H1 (cell line): ENCODE measurements at regions not wholly inside any gene's neighbourhood (a gene's known extent, or its start where the extent isn't known, plus 50 kb on each side); places are given as distances from the start of the nearest gene placed in this dataset.

ENCODE experiments used
- CHD7 ChIP-seq: fragments of 300-600 bp; sonication (generic); IDR thresholded peaks from 2 replicates; pipeline ENCODE4 v1.7.1; 2012; ENCODE audit warnings: low read length, moderate library complexity, mild to moderate bottlenecking, inconsistent platforms; ENCODE audit not compliant: insufficient replicate concordance
- CTCF ChIP-seq, 3 experiments: IDR thresholded peaks; 1 replicate in 2 of 3; 2 replicates in 1 of 3; pipeline versions ENCODE4 v1.5.1 to v1.6.1; 2011; ENCODE audit warnings: low read length in 3 of 3, mild to moderate bottlenecking in 3 of 3, inconsistent platforms in 2 of 3, low read depth in 1 of 3, moderate library complexity in 1 of 3; ENCODE audit not compliant: insufficient read depth in 1 of 3; ENCODE audit errors: control extremely low read depth in 1 of 3
- E2F6 ChIP-seq: IDR thresholded peaks from 2 replicates; pipeline ENCODE4 v1.6.1; 2012; ENCODE audit warnings: inconsistent platforms
- EZH2 ChIP-seq: fragments of 200-600 bp; sonication (generic); IDR thresholded peaks from 2 replicates; pipeline ENCODE4 v1.7.1; 2012; ENCODE audit warnings: low read depth, mild to moderate bottlenecking, moderate library complexity, low read length, inconsistent platforms; ENCODE audit not compliant: severe bottlenecking
- RAD21 ChIP-seq, 2 experiments: IDR thresholded peaks in 1 of 2; conservative IDR thresholded peaks in 1 of 2; 2 replicates each; pipeline ENCODE4 v1.6.1; 2011; ENCODE audit warnings: low read depth in 2 of 2, low read length in 2 of 2, improper control_type of control experiment in 1 of 2, inconsistent platforms in 1 of 2, mild to moderate bottlenecking in 1 of 2, moderate library complexity in 1 of 2
- YY1 ChIP-seq: IDR thresholded peaks from 2 replicates; pipeline ENCODE4 v1.6.1; 2011; ENCODE audit warnings: low read depth, mild to moderate bottlenecking, low read length

- TF ChIP-seq YY1, result no peak
- TF ChIP-seq RAD21 (IDR thresholded peaks at IDR 0.05 in 1 of 2, conservative IDR thresholded peaks at IDR 0.05 in 1 of 2; ENCODE audit: low read depth in 2 of 2, low read length in 2 of 2), result no peak
- no peak for TF ChIP-seq E2F6
- TF ChIP-seq EZH2, result no peak
- no peak for TF ChIP-seq CTCF (IDR thresholded peaks at IDR 0.05; ENCODE audit: control extremely low read depth in 1 of 3, insufficient read depth in 1 of 3, low read depth in 1 of 3, low read length in 3 of 3)
- no peak for TF ChIP-seq CHD7
Observed at GRCh38 chr4:20623939-20624338, 76.3 kb upstream of the PACRGL start.
